Neural cell (in vitro differentiated cells): ENCODE measurements at regions not wholly inside any gene's neighbourhood (a gene's known extent, or its start where the extent isn't known, plus 50 kb on each side); places are given as distances from the start of the nearest gene placed in this dataset.

Experiments
- H2AFZ ChIP-seq: fragments of 200-600, 300-800 bp; sonication (generic), shearing (Covaris generic); 2 replicates; pipeline ENCODE4 v1.6.0; 2014; ENCODE audit warnings: low read depth, mild to moderate bottlenecking, antibody characterized with exemption, low read length, moderate library complexity
- H3F3A ChIP-seq: fragments of 200-600 bp; shearing (Covaris generic); 2 replicates; pipeline ENCODE4 v1.6.1; 2016; ENCODE audit warnings: mild to moderate bottlenecking, moderate library complexity, mixed read lengths, antibody characterized with exemption, low read length; ENCODE audit not compliant: insufficient read depth, poor library complexity, severe bottlenecking
- H3K27ac ChIP-seq: fragments of 200-600, 300-800 bp; sonication (generic), shearing (Covaris generic); 2 replicates; pipeline ENCODE4 v1.5.1; 2014; ENCODE audit warnings: mild to moderate bottlenecking, low read length, moderate library complexity
- H3K27me3 ChIP-seq: fragments of 300-800, 200-600 bp; sonication (generic), shearing (Covaris generic); 2 replicates; pipeline ENCODE4 v1.6.0; 2014; ENCODE audit warnings: mild to moderate bottlenecking, low read depth, low read length, moderate library complexity; ENCODE audit not compliant: insufficient read depth
- H3K36me3 ChIP-seq: fragments of 300-800, 200-600 bp; sonication (generic), shearing (Covaris generic); 2 replicates; pipeline ENCODE4 v1.5.1; 2014; ENCODE audit warnings: mild to moderate bottlenecking, antibody characterized with exemption, low read length, moderate library complexity; ENCODE audit not compliant: insufficient read depth
- H3K4me2 ChIP-seq: fragments of 300-800, 200-600 bp; sonication (generic), shearing (Covaris generic); 2 replicates; pipeline ENCODE4 v1.6.0; 2014; ENCODE audit warnings: mild to moderate bottlenecking, low read length
- H3K4me3 ChIP-seq: fragments of 300-800, 200-600 bp; sonication (generic), shearing (Covaris generic); 2 replicates; pipeline ENCODE4 v1.5.1; 2014; ENCODE audit warnings: mild to moderate bottlenecking, low read length, moderate library complexity
- H3K79me2 ChIP-seq: fragments of 200-600 bp; shearing (Covaris generic); replicated peaks from 2 replicates; pipeline ENCODE4 v1.6.0; 2014; ENCODE audit warnings: mild to moderate bottlenecking, low read length, moderate library complexity; ENCODE audit not compliant: insufficient read depth
- H3K9ac ChIP-seq: fragments of 300-800, 200-600 bp; sonication (generic), shearing (Covaris generic); 2 replicates; pipeline ENCODE4 v1.6.1; 2016; ENCODE audit warnings: mild to moderate bottlenecking, low read length, mixed read lengths
- H3K9me2 ChIP-seq: fragments of 200-600 bp; shearing (Covaris generic); 2 replicates; pipeline ENCODE4 v1.6.1; 2016; ENCODE audit warnings: mild to moderate bottlenecking, low read length, mixed read lengths; ENCODE audit not compliant: insufficient read depth
- H3K9me3 ChIP-seq: fragments of 200-600, 300-800 bp; sonication (generic), shearing (Covaris generic); 2 replicates; pipeline ENCODE4 v1.6.1; 2016; ENCODE audit warnings: mild to moderate bottlenecking, mixed run types, low read length, moderate library complexity, mixed read lengths
- H4K20me1 ChIP-seq: fragments of 200-600 bp; shearing (Covaris generic); 2 replicates; pipeline ENCODE4 v1.6.1; 2016; ENCODE audit warnings: mild to moderate bottlenecking, mixed run types; ENCODE audit not compliant: insufficient read depth
- CTCF ChIP-seq: fragments of 450-650 bp; IDR thresholded peaks from 2 replicates; pipeline ENCODE4 v1.5.1; 2014; ENCODE audit warnings: antibody characterized with exemption, mild to moderate bottlenecking, moderate library complexity; ENCODE audit not compliant: poor library complexity, severe bottlenecking
- EP300 ChIP-seq: fragments of 450-650 bp; conservative IDR thresholded peaks from 2 replicates; pipeline ENCODE4 v1.6.1; 2014; ENCODE audit warnings: antibody characterized with exemption, mild to moderate bottlenecking, moderate library complexity; ENCODE audit not compliant: poor library complexity, severe bottlenecking
- EZH2 ChIP-seq: fragments of 200-600, 300-800 bp; shearing (Covaris generic), sonication (generic); IDR thresholded peaks from 2 replicates; pipeline ENCODE4 v1.6.1; 2014; ENCODE audit warnings: antibody characterized with exemption, low read length, borderline replicate concordance, mild to moderate bottlenecking; ENCODE audit not compliant: insufficient read depth, poor library complexity, severe bottlenecking
- MXI1 ChIP-seq: fragments of 450-650 bp; conservative IDR thresholded peaks from 2 replicates; pipeline ENCODE4 v1.6.1; 2014; ENCODE audit warnings: antibody characterized with exemption, mild to moderate bottlenecking; ENCODE audit not compliant: poor library complexity, severe bottlenecking
- POLR2AphosphoS5 ChIP-seq: IDR thresholded peaks from 2 replicates; pipeline ENCODE4 v1.6.1; 2012
- RAD21 ChIP-seq: fragments of 450-650 bp; conservative IDR thresholded peaks from 2 replicates; pipeline ENCODE4 v1.6.1; 2014; ENCODE audit warnings: antibody characterized with exemption, mild to moderate bottlenecking, moderate library complexity
- REST ChIP-seq: IDR thresholded peaks from 2 replicates; pipeline ENCODE4 v1.6.1; 2012; ENCODE audit warnings: borderline replicate concordance
- SMC3 ChIP-seq: fragments of 450-650 bp; conservative IDR thresholded peaks from 2 replicates; pipeline ENCODE4 v1.6.1; 2014; ENCODE audit warnings: antibody characterized with exemption, mild to moderate bottlenecking, moderate library complexity; ENCODE audit not compliant: poor library complexity
- TAF1 ChIP-seq: IDR thresholded peaks from 2 replicates; pipeline ENCODE4 v1.6.1; 2012; ENCODE audit warnings: low read depth

- no peaks in the 10 kb centered on the region for H4K20me1 ChIP-seq
- H3K4me3 ChIP-seq: no peak overlapping the region
- no peak overlapping the region for H3K27ac ChIP-seq
- no peaks in the 10 kb centered on the region for H3K9me2 ChIP-seq
- H3K4me2 ChIP-seq: no peak overlapping the region
- H3K9me3 ChIP-seq: no peaks in the 10 kb centered on the region
- no peaks in the 10 kb centered on the region for H3K36me3 ChIP-seq
- no peaks in the 10 kb centered on the region for H3F3A ChIP-seq
- no peaks in the 10 kb centered on the region for H3K27me3 ChIP-seq
- H2AFZ ChIP-seq: no peak overlapping the region
- no peak for TF ChIP-seq SMC3
- TF ChIP-seq CTCF: no peak
- no peak for TF ChIP-seq POLR2AphosphoS5
- no peak for TF ChIP-seq EP300
- TF ChIP-seq REST: no peak
- TF ChIP-seq RAD21: no peak
- no peak for TF ChIP-seq EZH2
- TF ChIP-seq TAF1: no peak
- no peak for TF ChIP-seq MXI1
- no peak overlapping the region for H3K9ac ChIP-seq
- no peaks in the 10 kb centered on the region for H3K79me2 ChIP-seq
These were observed 1938.9 kb upstream of the TENM3 start for GRCh38 chr4:180304321-180304720.

DNA sequence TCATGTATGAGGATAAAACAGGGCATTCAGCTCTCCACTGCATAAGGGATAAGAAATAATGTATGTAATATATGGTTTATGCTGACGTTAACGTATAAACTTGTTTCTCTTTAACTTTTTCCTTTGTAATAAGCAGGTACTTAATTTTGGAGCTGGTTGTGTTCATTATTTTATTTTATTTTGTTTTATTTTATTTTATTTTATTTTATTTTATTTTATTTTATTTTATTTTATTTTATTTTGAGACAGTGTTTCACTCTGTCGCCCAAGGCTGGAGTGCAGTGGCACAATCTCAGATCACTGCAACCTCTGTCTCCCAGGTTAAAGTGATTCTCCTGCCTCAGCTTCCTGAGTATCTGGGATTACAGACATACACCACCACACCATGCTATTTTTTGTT is 1932.6 kb upstream of the TENM3 start:
- Histone ChIP-seq H3F3A (no peaks in the 10 kb centered on the region), H3K27me3 (no peaks in the 10 kb centered on the region), H3K36me3 (no peaks in the 10 kb centered on the region), H2AFZ (no peak overlapping the region), H3K27ac (no peak overlapping the region), H3K9ac (no peak overlapping the region), H4K20me1 (no peaks in the 10 kb centered on the region), H3K9me3 (no peaks in the 10 kb centered on the region), H3K79me2 (no peaks in the 10 kb centered on the region), H3K4me3 (no peak overlapping the region), H3K9me2 (no peaks in the 10 kb centered on the region), H3K4me2 (no peak overlapping the region)
- no peak for TF ChIP-seq EZH2
- no peak for TF ChIP-seq RAD21
- no peak for TF ChIP-seq POLR2AphosphoS5
- TF ChIP-seq REST: no peak
- no peak for TF ChIP-seq CTCF
- TF ChIP-seq EP300: no peak
- TF ChIP-seq SMC3: no peak
- TF ChIP-seq TAF1: no peak
- TF ChIP-seq MXI1: no peak
